CMK (cell line): ENCODE measurements at regions not wholly inside any gene's neighbourhood (a gene's known extent, or its start where the extent isn't known, plus 50 kb on each side); places are given as distances from the start of the nearest gene placed in this dataset.

ENCODE experiments used
- DNase-seq: peaks from one replicate; pipeline ENCODE4 v3.0.0-alpha.2; 2010; ENCODE audit warnings: low read depth

DNA sequence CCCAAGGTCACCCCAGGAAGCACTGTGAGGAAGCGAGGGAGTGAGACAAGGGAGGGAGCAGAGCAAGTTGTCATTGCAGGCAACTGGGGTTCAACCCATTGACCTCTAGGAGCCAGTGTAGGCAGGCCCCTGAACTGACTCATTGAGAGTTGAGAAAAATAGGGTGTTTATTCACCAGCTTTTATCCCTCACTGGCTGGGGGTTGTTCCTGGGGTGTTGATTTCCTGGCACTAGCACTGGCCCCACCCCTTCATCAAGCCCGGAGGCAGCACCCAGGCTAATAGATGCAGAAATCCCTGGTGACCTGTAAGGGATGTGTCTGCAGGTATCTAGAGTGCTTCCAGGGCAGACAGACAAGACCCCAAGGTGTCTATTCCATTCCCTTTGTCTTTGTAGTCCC lies 183.9 kb downstream of the ARRDC4 start:
- no peak for DNase-seq

GRCh38 chr15:98146031-98146820 lies 185.7 kb downstream of the ARRDC4 start:
- DNase-seq: no peak

GRCh38 chr15:98147415-98147814 lies 186.9 kb downstream of the ARRDC4 start:
- no peak for DNase-seq

GRCh38 chr15:98150084-98150483 lies 189.6 kb downstream of the ARRDC4 start:
- DNase-seq: no peak

- no peak for DNase-seq
Observed at GRCh38 chr15:98150536-98150935, 190.0 kb downstream of the ARRDC4 start.

DNA sequence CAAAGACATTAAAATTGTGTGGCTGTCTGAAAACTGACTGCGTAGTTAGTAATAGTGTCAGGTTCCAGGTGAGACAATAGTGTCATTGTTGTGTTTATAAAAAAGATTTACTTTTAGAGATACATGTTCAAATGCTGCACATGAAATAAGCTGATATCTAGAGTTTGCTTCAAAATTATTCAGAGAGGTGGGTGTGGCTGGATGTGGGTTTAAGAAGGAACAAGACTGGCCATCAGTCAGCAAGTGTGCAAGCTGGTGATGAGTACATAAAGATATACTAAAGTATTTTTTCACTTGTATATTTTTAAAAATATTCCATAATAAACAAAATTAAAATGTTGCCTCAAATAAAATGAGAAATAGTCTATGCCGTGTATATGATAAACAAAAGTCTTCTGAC lies 190.6 kb downstream of the ARRDC4 start:
- no peak for DNase-seq

DNA sequence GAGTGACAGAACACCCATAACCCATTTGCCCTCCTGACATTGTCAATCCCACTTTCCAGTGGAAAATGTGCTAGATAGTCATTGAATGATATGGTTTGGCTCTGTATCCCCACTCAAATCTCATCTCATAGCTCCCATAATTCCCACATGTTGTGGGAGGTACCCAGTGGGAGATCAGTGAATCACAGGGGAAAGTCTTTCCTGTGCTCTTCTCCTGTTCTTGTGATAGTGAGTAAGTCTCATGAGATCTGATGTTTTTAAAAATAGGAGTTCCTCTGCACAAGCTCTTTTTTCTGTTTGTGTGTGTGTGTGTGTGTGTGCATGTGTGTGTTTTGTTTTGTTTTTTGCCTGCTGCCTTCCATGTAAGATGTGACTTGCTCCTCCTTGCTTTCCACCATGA lies 191.7 kb downstream of the ARRDC4 start:
- no peak for DNase-seq

DNA sequence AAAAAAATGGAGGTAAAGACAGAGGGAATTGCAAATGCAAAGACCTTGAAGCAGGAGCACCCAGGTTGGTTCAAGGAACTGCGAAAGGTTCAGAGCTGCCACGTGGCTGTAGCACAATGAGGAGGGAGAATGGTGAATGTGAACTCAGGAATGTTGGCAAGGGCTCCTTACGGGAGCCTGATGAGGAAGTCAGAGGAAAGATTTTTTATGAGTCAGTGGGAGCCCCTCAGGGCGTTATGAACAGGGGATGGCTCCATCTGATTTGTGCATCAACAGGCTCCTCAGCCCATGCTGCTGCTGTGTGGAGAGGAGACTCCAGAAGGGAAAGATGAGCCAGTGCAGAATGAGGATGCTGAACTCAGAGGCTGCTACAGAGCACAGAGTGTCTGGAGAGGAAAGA lies 194.4 kb downstream of the ARRDC4 start:
- DNase-seq: no peak

DNA sequence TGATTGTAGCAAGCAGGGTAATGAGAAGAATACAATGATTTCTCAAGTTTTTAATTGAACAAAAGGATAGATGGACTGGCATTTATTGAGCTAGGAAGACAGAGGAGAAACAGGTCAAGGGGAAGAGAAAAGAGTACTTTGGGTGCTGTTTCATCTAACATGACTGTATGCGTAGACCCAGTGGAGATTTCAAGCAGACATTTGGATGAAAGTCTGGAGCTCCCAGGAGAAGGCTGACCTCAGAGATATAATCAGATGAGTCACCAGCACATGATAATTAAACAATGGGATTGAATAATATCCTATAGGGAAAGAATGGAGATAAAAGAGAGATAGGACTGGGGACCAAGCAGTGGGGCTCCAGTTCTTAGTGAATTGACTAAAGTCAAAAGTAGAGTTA lies 194.9 kb downstream of the ARRDC4 start:
- DNase-seq: no peak

GRCh38 chr15:98160236-98160635 lies 199.7 kb downstream of the ARRDC4 start:
- DNase-seq: peak; percentile 54

GRCh38 chr15:98163319-98164045 lies 203.0 kb downstream of the ARRDC4 start:
- DNase-seq: no peak

GRCh38 chr15:98164571-98164970 lies 204.1 kb downstream of the ARRDC4 start:
- DNase-seq: no peak

DNA sequence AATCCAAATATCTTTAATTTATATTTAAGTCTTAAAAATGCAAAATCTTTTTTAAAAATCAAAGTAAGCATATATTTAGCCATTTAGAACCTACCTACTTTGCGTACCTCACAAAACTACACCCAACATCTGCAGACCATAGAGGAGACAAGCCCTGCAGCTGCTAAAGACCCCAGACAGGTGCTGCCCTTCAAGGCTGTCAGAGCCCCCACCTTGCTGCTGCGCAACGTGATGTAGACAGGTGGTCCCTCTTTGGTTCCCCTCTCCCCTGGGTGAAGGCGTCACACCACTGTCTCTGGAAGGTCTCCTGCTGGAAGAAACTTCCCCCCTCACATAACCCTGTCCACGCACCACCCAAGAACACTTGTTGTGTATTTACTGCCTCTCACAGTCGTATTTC lies 204.5 kb downstream of the ARRDC4 start:
- no peak for DNase-seq

DNA sequence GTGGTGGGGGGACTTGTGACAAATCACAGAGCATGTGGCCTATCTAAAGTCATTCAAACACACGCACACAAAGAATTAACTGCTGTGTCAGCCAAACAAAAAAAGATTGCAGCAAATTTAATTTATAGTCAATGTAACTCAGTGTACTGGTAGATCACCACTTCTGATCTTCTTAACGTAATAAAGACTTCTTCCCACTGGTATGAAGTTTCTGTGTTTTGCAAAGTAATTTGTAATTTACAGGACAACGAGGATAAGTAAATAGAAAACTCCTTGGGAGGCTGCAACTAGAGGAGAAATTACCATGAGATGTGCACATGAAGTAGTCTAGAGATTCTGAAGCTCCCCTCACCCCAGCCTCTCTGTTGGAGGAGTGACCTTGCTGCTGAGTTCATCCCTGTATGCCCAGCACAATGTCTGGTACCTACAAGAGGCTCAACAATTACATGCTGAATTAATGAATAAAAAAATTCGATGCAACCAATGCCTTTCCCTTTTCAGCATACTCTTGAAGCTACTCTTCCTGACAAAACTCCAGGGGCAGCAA lies 207.3 kb downstream of the ARRDC4 start:
- no peak for DNase-seq

- peak; percentile 56 for DNase-seq
Observed at GRCh38 chr15:98169551-98169950, 209.0 kb downstream of the ARRDC4 start.

GRCh38 chr15:98174286-98174685 lies 213.8 kb downstream of the ARRDC4 start:
- no peak for DNase-seq

GRCh38 chr15:98174841-98175240 lies 214.3 kb downstream of the ARRDC4 start:
- no peak for DNase-seq

DNA sequence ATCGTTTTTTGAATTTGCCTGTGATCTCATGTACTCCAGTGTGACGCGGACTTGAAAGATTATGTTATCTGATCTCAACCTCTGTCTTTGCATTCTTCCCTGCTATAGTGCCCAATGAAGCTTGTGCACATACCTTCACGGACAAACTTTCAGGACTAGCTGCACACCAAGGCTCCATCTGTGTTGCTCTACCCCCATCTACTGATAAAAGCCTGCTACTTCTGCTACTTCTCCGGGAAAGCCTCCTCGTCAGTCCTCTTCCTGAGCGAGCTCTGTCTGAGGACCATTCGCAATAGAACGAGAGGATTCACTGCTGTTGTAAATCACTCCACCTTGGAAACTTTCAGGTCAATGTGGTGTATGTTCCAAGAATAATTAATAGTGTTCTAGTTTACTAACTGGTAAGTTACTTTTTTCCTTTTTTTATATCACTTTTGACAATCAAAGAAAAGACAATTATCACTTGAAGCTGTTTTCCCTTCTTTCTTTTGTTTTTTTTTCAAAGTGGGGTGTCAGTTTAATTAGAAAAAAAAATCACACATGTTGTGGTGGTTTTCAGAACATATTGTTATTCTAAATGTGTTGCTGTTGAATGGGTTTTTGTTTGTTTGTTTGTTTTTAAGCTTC lies 217.6 kb downstream of the ARRDC4 start:
- DNase-seq: peak; percentile 54

- DNase-seq: no peak
Observed at GRCh38 chr15:98178861-98179260, 218.4 kb downstream of the ARRDC4 start.

DNA sequence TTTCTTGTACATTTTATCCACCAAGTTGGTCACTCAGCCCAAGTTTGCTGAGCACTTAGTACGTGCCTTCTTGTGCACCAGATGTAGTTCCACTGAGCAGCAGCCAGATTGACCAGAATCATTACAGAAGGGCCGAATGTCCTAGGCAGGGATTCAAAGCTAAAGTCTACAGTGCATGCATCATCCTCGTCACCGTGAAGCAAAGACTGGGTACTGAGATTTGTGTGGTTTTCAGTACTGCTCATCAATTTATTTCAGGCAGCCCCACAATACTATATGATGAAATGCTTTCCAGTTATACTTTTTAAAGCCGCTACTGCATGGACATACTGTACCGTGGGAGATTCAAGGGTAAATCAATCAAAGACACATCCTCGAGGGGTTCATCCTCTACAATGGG lies 227.0 kb downstream of the ARRDC4 start:
- DNase-seq: no peak

GRCh38 chr15:98190914-98191313 lies 230.4 kb downstream of the ARRDC4 start:
- no peak for DNase-seq

- DNase-seq: no peak
Observed at GRCh38 chr15:98195796-98196195, 235.3 kb downstream of the ARRDC4 start.

GRCh38 chr15:98196371-98196770 lies 235.9 kb downstream of the ARRDC4 start:
- no peak for DNase-seq
